Neural cell (in vitro differentiated cells): ENCODE measurements at regions not wholly inside any gene's neighbourhood (a gene's known extent, or its start where the extent isn't known, plus 50 kb on each side); places are given as distances from the start of the nearest gene placed in this dataset.

Source experiments
- H2AFZ ChIP-seq: fragments of 200-600, 300-800 bp; sonication (generic), shearing (Covaris generic); 2 replicates; pipeline ENCODE4 v1.6.0; 2014; ENCODE audit warnings: low read depth, mild to moderate bottlenecking, antibody characterized with exemption, low read length, moderate library complexity
- H3F3A ChIP-seq: fragments of 200-600 bp; shearing (Covaris generic); 2 replicates; pipeline ENCODE4 v1.6.1; 2016; ENCODE audit warnings: mild to moderate bottlenecking, moderate library complexity, mixed read lengths, antibody characterized with exemption, low read length; ENCODE audit not compliant: insufficient read depth, poor library complexity, severe bottlenecking
- H3K27ac ChIP-seq: fragments of 200-600, 300-800 bp; sonication (generic), shearing (Covaris generic); 2 replicates; pipeline ENCODE4 v1.5.1; 2014; ENCODE audit warnings: mild to moderate bottlenecking, low read length, moderate library complexity
- H3K27me3 ChIP-seq: fragments of 300-800, 200-600 bp; sonication (generic), shearing (Covaris generic); 2 replicates; pipeline ENCODE4 v1.6.0; 2014; ENCODE audit warnings: mild to moderate bottlenecking, low read depth, low read length, moderate library complexity; ENCODE audit not compliant: insufficient read depth
- H3K36me3 ChIP-seq: fragments of 300-800, 200-600 bp; sonication (generic), shearing (Covaris generic); 2 replicates; pipeline ENCODE4 v1.5.1; 2014; ENCODE audit warnings: mild to moderate bottlenecking, antibody characterized with exemption, low read length, moderate library complexity; ENCODE audit not compliant: insufficient read depth
- H3K4me2 ChIP-seq: fragments of 300-800, 200-600 bp; sonication (generic), shearing (Covaris generic); 2 replicates; pipeline ENCODE4 v1.6.0; 2014; ENCODE audit warnings: mild to moderate bottlenecking, low read length
- H3K4me3 ChIP-seq: fragments of 300-800, 200-600 bp; sonication (generic), shearing (Covaris generic); 2 replicates; pipeline ENCODE4 v1.5.1; 2014; ENCODE audit warnings: mild to moderate bottlenecking, low read length, moderate library complexity
- H3K79me2 ChIP-seq: fragments of 200-600 bp; shearing (Covaris generic); replicated peaks from 2 replicates; pipeline ENCODE4 v1.6.0; 2014; ENCODE audit warnings: mild to moderate bottlenecking, low read length, moderate library complexity; ENCODE audit not compliant: insufficient read depth
- H3K9ac ChIP-seq: fragments of 300-800, 200-600 bp; sonication (generic), shearing (Covaris generic); 2 replicates; pipeline ENCODE4 v1.6.1; 2016; ENCODE audit warnings: mild to moderate bottlenecking, low read length, mixed read lengths
- H3K9me2 ChIP-seq: fragments of 200-600 bp; shearing (Covaris generic); 2 replicates; pipeline ENCODE4 v1.6.1; 2016; ENCODE audit warnings: mild to moderate bottlenecking, low read length, mixed read lengths; ENCODE audit not compliant: insufficient read depth
- H3K9me3 ChIP-seq: fragments of 200-600, 300-800 bp; sonication (generic), shearing (Covaris generic); 2 replicates; pipeline ENCODE4 v1.6.1; 2016; ENCODE audit warnings: mild to moderate bottlenecking, mixed run types, low read length, moderate library complexity, mixed read lengths
- H4K20me1 ChIP-seq: fragments of 200-600 bp; shearing (Covaris generic); 2 replicates; pipeline ENCODE4 v1.6.1; 2016; ENCODE audit warnings: mild to moderate bottlenecking, mixed run types; ENCODE audit not compliant: insufficient read depth
- CTCF ChIP-seq: fragments of 450-650 bp; IDR thresholded peaks from 2 replicates; pipeline ENCODE4 v1.5.1; 2014; ENCODE audit warnings: antibody characterized with exemption, mild to moderate bottlenecking, moderate library complexity; ENCODE audit not compliant: poor library complexity, severe bottlenecking
- EP300 ChIP-seq: fragments of 450-650 bp; conservative IDR thresholded peaks from 2 replicates; pipeline ENCODE4 v1.6.1; 2014; ENCODE audit warnings: antibody characterized with exemption, mild to moderate bottlenecking, moderate library complexity; ENCODE audit not compliant: poor library complexity, severe bottlenecking
- EZH2 ChIP-seq: fragments of 200-600, 300-800 bp; shearing (Covaris generic), sonication (generic); IDR thresholded peaks from 2 replicates; pipeline ENCODE4 v1.6.1; 2014; ENCODE audit warnings: antibody characterized with exemption, low read length, borderline replicate concordance, mild to moderate bottlenecking; ENCODE audit not compliant: insufficient read depth, poor library complexity, severe bottlenecking
- MXI1 ChIP-seq: fragments of 450-650 bp; conservative IDR thresholded peaks from 2 replicates; pipeline ENCODE4 v1.6.1; 2014; ENCODE audit warnings: antibody characterized with exemption, mild to moderate bottlenecking; ENCODE audit not compliant: poor library complexity, severe bottlenecking
- POLR2AphosphoS5 ChIP-seq: IDR thresholded peaks from 2 replicates; pipeline ENCODE4 v1.6.1; 2012
- RAD21 ChIP-seq: fragments of 450-650 bp; conservative IDR thresholded peaks from 2 replicates; pipeline ENCODE4 v1.6.1; 2014; ENCODE audit warnings: antibody characterized with exemption, mild to moderate bottlenecking, moderate library complexity
- REST ChIP-seq: IDR thresholded peaks from 2 replicates; pipeline ENCODE4 v1.6.1; 2012; ENCODE audit warnings: borderline replicate concordance
- SMC3 ChIP-seq: fragments of 450-650 bp; conservative IDR thresholded peaks from 2 replicates; pipeline ENCODE4 v1.6.1; 2014; ENCODE audit warnings: antibody characterized with exemption, mild to moderate bottlenecking, moderate library complexity; ENCODE audit not compliant: poor library complexity
- TAF1 ChIP-seq: IDR thresholded peaks from 2 replicates; pipeline ENCODE4 v1.6.1; 2012; ENCODE audit warnings: low read depth

DNA sequence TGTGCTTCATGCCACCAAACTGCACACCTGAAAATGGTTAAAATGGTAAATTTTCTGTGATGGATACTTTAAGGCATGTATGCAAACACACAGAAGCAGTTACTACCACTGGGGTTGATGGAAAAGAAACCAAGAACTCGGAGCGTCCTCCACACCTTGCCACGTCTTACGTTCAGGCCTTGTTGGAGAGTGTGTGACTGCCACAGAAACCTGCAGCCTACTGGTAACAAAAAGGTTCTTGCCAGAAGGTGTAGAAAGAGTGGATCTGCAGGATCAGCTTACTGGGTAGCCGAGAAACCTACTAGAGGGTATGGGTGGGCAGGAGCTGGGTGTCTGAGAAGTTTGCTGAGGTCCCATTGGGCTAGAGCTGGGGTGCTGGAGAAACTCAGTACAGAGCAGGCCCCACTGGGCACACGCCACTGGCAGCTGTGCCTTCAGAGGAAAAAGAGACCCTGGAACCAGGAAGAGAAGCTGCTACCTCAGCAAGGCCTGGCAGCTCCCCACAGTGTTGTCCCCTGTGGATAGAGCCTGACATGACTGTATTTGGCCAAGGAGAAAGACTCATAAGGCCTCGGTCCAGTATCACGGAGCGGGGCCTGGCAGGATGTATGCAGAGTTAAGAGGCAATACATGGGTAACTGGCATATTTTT lies 204.6 kb downstream of the SEC14L1 start:
- Histone ChIP-seq H4K20me1 (no peaks in the 10 kb centered on the region), H3K9me2 (no peaks in the 10 kb centered on the region), H3K27me3 (no peaks in the 10 kb centered on the region), H3K4me3 (no peak overlapping the region), H2AFZ (no peak overlapping the region), H3K4me2 (no peak overlapping the region), H3F3A (no peaks in the 10 kb centered on the region), H3K9ac (no peak overlapping the region), H3K9me3 (no peaks in the 10 kb centered on the region), H3K79me2 (no peaks in the 10 kb centered on the region), H3K27ac (no peak overlapping the region), H3K36me3 (no peaks in the 10 kb centered on the region)
- TF ChIP-seq CTCF = no peak
- no peak for TF ChIP-seq MXI1
- no peak for TF ChIP-seq SMC3
- TF ChIP-seq POLR2AphosphoS5 = no peak
- no peak for TF ChIP-seq EP300
- TF ChIP-seq TAF1 = no peak
- TF ChIP-seq EZH2 = no peak
- TF ChIP-seq RAD21 = no peak
- no peak for TF ChIP-seq REST

DNA sequence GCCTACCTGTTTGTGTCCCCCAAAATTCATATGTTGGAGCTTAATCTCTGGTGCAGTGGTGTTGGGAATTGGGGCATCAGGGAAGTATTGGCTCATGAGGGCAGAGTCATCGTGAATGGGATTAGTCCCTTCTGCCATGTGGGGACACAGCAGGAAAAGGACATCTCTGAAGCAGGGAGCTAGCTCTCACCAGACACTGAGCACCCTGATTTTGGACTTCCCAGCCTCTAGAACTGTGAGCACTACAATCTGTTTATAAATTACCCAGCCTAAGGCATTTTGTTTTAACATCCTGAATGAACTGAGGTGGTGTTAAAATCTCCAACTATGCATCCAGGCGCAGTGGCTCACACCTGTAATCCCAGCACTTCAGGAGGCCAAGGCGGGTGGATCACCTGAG lies 206.0 kb downstream of the SEC14L1 start:
- Histone ChIP-seq H3F3A (no peaks in the 10 kb centered on the region), H3K27ac (no peak overlapping the region), H4K20me1 (no peaks in the 10 kb centered on the region), H2AFZ (no peak overlapping the region), H3K9me2 (no peaks in the 10 kb centered on the region), H3K4me2 (no peak overlapping the region), H3K4me3 (no peak overlapping the region), H3K27me3 (no peaks in the 10 kb centered on the region), H3K79me2 (no peaks in the 10 kb centered on the region), H3K9me3 (no peaks in the 10 kb centered on the region), H3K36me3 (no peaks in the 10 kb centered on the region), H3K9ac (no peak overlapping the region)
- TF ChIP-seq RAD21 (no peak), TAF1 (no peak), SMC3 (no peak), EZH2 (no peak)

DNA sequence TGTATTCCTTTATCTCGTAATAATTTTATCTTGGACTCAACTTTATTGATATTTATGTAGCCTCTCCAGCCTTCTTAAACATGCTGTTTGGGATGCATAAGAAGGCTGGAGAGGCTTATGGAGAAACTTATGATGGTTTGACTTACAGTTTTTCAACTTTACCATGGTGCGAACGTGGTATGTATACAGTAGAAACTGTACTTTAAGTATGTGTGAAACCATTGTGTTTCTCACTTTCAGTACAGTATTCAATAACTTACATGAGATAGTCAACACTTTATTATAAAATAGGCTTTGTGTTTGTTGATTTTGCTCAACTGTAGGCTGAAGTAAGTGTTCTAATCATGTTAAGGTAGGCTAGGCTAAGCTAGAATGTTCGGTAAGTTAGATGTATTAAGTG lies 206.8 kb downstream of the SEC14L1 start:
- Histone ChIP-seq H3K27ac (no peak overlapping the region), H4K20me1 (no peaks in the 10 kb centered on the region), H3F3A (no peaks in the 10 kb centered on the region), H3K9me3 (no peaks in the 10 kb centered on the region), H3K27me3 (no peaks in the 10 kb centered on the region), H3K4me3 (no peak overlapping the region), H3K36me3 (no peaks in the 10 kb centered on the region), H3K79me2 (no peaks in the 10 kb centered on the region), H2AFZ (no peak overlapping the region), H3K9ac (no peak overlapping the region), H3K4me2 (no peak overlapping the region), H3K9me2 (no peaks in the 10 kb centered on the region)
- TF ChIP-seq EP300 (no peak), TAF1 (no peak), POLR2AphosphoS5 (no peak), CTCF (no peak), REST (no peak), SMC3 (no peak), EZH2 (no peak), RAD21 (no peak), MXI1 (no peak)
